Stimulated activated CD8-positive, alpha-beta memory T cell treated with anti-CD3 and anti-CD28 coated beads, Interleukin-4, amount 100 ng/mL, for 4 hours (primary cell): ENCODE measurements at regions not wholly inside any gene's neighbourhood (a gene's known extent, or its start where the extent isn't known, plus 50 kb on each side); places are given as distances from the start of the nearest gene placed in this dataset.

Experiments used
- DNase-seq, 2 donors: peaks; one replicate each; pipeline ENCODE4 v3.0.0-alpha.2; 2020; ENCODE audit warnings: low read depth in 2 of 2, low spot score in 1 of 2

- DNase-seq, result no peak
Measured at GRCh38 chr18:45168866-45169600, 446.2 kb upstream of the SLC14A2 start.

GRCh38 chr18:45169610-45170009 lies 445.7 kb upstream of the SLC14A2 start:
- no peak for DNase-seq

- no peak for DNase-seq
Measured at GRCh38 chr18:45171679-45172191, 443.5 kb upstream of the SLC14A2 start.

GRCh38 chr18:45173327-45173726 lies 441.9 kb upstream of the SLC14A2 start:
- no peak for DNase-seq

- DNase-seq, result no peak
Measured at GRCh38 chr18:45173799-45174519, 441.3 kb upstream of the SLC14A2 start.

GRCh38 chr18:45174629-45175136 lies 440.6 kb upstream of the SLC14A2 start:
- DNase-seq, result no peak

GRCh38 chr18:45175511-45175910 lies 439.8 kb upstream of the SLC14A2 start:
- no peak for DNase-seq

- no peak for DNase-seq
Measured at GRCh38 chr18:45186832-45187231, 428.4 kb upstream of the SLC14A2 start.

GRCh38 chr18:45191795-45192194 lies 423.5 kb upstream of the SLC14A2 start:
- DNase-seq, result no peak

GRCh38 chr18:45197526-45197970 lies 417.7 kb upstream of the SLC14A2 start:
- DNase-seq, result no peak

GRCh38 chr18:45198526-45198925 lies 416.8 kb upstream of the SLC14A2 start:
- DNase-seq, result no peak

- DNase-seq, result no peak
Measured at GRCh38 chr18:45201029-45201428, 414.2 kb upstream of the SLC14A2 start.

- DNase-seq, result no peak
Measured at GRCh38 chr18:45201489-45201888, 413.8 kb upstream of the SLC14A2 start.

- no peak for DNase-seq
Measured at GRCh38 chr18:45202061-45202460, 413.2 kb upstream of the SLC14A2 start.

GRCh38 chr18:45203677-45204076 lies 411.6 kb upstream of the SLC14A2 start:
- no peak for DNase-seq

- no peak for DNase-seq
Measured at GRCh38 chr18:45207328-45207727, 407.9 kb upstream of the SLC14A2 start.

- no peak for DNase-seq
Measured at GRCh38 chr18:45208164-45208563, 407.1 kb upstream of the SLC14A2 start.

- peak; percentile 39 to 47 for DNase-seq
Measured at GRCh38 chr18:45212181-45213039, 402.9 kb upstream of the SLC14A2 start.

GRCh38 chr18:45213040-45213333 lies 402.3 kb upstream of the SLC14A2 start:
- no peak for DNase-seq

GRCh38 chr18:45218436-45218835 lies 396.8 kb upstream of the SLC14A2 start:
- DNase-seq, result no peak

- no peak for DNase-seq
Measured at GRCh38 chr18:45221363-45221762, 393.9 kb upstream of the SLC14A2 start.
